HG03565 (cell line): ENCODE measurements at regions not wholly inside any gene's neighbourhood (a gene's known extent, or its start where the extent isn't known, plus 50 kb on each side); places are given as distances from the start of the nearest gene placed in this dataset.

ENCODE experiments used
- ATAC-seq: cut with Tn5 transposase; IDR thresholded peaks from one replicate; pipeline ENCODE4 v1.9.1; 2021; ENCODE audit warnings: mild to moderate bottlenecking, moderate library complexity; ENCODE audit not compliant: unreplicated experiment

DNA sequence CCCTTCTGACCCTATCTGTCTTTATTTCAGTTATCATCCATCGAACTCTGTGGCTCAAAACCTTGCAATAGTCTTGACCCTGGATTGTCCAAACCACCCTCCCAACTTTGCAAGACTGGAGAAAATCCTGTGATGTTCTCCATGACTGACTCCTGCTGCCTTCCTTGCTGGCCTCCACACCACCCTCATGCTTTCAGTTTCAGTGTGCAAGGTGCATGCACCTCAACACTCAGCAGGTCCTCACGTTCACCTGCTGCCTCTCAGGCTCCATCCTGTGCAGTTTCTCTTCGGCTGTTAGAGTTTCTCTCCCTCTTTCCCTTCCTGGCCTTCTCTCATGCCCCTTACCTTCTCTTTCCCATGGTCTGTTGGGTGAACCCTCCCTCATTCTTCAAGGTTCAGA lies 59.4 kb upstream of the ASIC2 start:
- no peak for ATAC-seq

DNA sequence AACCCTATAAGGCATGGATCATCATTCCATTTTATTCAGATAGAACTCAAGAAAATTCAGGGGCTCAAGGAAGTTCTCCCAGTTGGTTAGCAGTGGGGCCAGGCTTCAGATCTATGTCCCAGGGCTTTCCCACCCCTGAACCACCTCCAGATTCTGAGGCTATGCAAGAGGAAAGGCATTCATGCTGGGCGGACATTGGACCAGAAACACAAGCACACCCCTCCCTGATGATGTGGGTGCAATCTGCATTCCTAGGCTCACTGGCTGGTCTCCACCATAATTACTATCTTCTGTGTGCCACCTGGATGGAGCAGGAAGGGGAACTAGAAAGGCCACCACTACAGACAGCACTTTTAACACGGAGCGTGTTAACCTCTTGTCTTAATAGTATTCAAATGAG lies 63.2 kb upstream of the ASIC2 start:
- no peak for ATAC-seq

DNA sequence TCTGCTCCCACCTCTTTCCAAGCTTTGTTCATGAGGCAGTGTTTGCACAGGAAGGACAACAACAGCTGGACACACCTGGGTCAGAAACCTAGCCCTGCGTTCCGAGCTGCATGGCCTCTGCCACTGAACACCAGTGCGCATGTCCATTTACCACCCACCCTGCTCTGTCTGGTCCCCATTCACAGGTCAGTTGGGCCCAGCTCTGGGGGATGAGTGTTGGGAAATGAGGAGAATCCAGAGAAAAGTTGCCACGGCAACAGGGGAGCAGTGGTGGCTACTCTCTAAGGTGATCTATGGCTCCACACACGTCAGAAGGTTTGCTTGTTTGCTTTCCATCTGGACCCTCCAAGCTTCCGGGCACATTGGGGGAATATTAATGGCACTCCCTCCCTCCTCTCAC lies 70.4 kb upstream of the ASIC2 start:
- ATAC-seq = no peak

DNA sequence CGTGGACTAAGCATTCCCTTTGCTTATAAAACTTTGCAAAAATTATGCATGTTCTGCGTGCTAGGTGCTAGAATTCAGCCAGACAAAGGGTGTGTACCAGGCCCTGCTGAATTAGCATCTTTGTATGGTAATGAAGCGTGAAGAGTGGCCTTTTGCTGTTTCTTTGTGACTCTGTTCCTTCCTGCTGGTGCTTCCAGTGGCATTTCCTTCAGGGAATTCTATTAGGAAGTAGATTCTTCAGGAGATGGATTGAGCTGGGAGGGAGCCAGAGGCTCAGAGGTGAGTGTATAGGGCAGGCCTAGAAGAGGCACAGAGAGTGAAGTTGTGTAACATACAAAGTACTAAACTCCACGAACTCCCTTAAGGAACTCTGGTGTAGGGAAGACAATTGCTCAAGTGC lies 73.9 kb upstream of the ASIC2 start:
- ATAC-seq = no peak

DNA sequence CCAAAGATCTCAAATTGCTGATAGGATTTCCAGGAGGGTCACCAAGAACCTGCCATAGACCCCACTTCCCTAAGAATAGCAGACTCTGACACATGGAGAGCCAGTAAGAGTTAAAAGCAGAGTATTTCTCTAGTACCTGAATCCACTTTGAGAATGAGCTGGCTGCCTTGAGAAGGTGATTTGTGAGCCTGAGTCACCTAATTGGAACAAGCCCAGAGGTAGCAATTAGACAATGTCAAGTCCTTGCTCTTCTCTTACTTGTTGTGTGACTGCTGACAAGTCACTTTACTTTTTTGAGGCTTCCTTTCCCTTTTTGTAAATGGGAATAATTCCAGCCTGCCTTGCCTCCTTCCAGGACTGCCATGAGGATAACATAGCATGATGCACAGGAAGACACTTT lies 76.1 kb upstream of the ASIC2 start:
- ATAC-seq = no peak

DNA sequence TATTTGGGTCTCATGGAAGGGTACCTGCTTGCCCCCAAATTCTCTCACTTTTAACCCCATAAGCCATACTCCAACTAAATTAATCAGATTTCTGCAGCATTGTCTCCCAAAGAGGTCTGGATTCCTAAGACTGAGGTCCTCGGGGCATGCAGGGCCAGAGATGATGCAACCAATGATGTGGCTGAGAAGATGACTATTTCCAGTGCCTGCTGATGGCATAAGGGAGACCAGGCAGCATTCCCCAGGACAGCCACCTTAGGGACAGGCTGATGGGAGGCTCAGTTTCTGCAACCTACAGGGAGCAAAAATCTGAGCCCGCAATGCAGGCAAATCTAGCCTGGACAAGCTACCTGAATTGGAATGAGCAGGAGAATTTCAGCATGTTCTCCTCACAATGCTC lies 76.8 kb upstream of the ASIC2 start:
- no peak for ATAC-seq

DNA sequence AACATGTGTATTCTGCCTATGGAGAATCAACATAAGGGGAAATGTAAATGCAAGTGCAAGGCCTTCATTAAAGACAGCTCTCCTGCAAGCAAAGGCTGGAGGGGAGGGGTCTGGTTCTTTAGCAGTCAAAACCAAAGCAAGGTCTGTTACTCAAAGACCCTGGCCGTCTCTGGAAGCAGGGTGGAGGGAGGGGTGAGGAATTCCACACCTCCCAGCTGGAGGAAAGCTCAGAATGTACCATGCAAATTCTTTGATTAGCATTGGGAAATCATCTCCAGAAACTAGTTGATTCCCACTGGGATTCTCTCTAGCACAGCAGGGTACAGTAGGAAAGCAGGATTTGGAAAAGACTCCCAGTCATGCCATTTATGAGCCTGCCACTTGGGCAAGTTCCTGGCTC lies 77.3 kb upstream of the ASIC2 start:
- ATAC-seq = no peak

DNA sequence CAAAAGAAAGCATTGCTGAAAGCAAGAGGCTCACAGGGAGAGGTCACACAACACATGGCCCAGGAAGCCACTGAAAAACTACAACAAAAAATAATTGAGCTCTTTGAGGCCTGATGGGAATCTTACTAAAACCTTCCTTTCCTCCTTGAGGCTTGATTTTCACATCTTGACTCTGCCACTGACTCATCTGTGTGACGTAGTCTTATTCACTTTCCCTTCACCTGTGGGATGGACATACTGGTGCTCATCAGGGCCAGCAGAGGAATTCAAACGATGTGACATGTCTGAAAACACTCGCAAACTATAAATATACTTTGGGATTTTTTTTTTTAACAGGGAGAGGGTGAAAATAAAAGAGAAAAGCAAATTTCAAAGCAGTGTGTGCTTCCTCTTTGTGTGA lies 78.3 kb upstream of the ASIC2 start:
- no peak for ATAC-seq

DNA sequence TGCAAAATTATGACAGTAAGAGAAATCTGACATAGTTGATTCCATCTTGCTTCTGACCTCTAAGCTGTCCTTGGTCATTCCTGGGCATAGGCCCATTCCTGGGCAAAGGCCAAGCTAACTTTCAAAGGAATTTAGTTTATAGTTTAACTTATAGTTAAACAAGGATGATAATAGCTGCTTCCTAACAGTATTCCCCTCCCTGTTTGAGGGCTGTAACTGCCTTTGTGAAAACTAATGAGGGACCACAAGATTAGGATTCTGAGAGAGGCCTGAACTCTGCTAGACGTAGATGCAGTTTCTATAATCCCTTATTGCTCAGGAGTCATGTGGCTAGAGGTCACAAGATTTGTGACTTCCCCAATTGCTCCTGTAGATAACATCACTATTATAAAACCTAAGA lies 80.2 kb upstream of the ASIC2 start:
- ATAC-seq = no peak

DNA sequence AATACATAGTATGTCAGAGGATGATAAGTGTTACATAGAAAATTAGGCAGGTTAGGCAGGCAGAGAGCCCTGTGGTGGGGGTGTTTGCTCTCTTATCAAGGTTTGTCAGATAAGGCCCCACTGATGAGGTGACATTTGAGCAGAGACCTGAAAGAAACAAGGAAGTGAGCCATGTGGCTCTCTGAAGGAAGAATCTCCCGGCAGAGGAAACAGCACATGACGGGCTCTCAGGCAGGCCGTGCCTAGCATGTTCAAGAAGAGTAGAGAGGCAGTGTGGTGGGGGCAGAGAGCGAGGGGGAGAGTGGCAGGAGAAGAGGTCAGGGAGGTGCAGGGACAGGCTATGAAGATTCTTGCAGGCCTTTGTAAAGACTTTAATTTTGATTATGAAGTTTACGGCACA lies 82.0 kb upstream of the ASIC2 start:
- no peak for ATAC-seq

DNA sequence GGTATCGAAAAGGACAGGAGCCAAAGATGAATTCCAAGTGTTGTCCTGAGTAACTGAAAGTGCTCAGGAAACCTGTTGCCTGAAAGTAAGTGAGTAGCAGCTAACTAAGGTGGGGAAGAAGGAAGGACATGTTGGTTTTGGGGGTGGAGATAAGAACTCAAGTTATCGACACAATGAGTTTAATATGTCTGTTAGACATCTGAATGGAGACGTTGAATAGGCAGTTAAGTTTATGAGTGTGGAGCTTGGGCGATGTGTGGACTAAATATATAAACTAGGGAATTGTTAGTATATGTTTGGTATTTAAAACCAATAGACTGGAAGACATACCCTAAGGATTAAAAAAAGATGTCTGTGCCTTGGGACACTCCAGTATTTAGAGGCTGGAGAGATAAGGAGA lies 82.7 kb upstream of the ASIC2 start:
- no peak for ATAC-seq

DNA sequence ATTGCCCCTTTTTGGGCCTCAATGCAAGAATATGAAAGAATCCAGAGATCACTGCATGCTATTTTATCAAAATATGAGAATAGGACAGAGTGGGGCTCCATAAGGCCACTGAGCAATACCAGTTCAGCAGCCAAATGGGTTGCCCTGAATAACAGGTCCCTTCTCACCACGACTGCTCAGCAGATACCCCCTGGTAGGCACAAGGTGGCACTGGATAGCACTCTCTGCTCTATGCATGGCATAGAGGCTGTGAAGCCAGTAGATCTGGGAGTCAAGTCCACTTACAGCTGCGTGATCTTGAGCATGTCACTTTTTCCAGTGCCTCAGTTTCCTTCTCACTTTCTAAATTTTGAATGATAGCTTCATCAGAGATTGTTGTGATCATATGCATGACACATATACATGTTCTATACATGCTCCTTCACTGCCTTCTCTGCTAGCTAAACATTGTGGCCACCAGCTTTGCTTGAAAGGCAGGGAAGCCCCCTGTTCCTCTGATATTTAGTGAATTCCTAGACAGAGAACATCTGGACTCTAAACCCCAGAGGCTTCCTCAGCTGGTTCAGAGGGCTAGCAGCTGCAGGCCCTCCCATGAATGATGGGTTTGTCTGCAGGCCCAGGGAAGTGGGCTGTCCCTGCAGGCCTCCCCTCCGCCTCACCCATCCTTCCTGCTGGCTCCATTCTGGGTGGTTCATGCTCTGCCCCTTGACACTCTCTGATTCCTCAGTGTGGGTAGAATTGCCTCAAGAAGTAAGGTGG lies 84.9 kb upstream of the ASIC2 start:
- ATAC-seq = no peak

DNA sequence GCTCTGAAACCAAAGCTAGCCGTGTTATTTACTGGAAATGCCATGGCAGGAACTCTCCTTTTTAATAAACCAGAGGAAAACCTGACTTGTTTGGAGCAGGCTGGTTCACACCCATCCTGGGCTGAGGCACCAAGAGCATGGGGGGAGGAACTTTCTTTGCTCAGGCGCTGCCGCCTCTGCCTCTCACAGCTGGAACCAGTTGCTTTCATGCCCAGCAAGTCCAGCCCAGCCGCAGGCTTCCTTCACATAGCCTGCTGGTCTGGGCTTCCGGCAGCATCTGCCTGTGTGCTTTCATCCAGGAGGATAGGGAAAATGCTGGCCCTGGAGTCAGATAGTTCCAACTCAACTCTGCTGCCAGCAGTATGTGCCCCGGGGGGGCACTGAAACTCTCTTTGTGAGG lies 88.1 kb upstream of the ASIC2 start:
- ATAC-seq = no peak

DNA sequence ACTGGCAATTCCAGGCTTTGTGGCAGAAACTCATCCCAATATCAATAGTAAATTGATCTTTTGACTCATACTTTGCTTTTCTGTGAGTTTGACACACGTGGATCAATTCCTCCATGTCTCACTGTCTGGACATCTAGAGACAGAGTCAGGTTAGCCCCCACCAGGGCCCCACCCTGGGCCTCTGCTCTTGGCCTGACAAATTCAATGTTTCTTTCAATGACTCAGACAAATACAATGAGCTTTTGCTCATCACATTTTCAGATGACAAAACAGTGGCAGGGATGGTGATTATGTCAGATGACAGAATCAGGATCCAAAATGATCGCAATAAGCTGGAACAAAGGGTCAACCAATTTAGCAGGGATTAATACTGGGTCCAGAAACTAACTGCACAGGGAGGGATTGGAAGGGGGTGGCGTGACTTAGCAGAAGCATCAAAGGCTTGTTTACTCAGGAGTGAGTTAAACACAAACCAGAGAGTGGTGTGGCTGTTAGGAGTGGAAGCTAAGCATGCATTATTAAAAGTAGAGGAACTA lies 90.5 kb upstream of the ASIC2 start:
- ATAC-seq = no peak

DNA sequence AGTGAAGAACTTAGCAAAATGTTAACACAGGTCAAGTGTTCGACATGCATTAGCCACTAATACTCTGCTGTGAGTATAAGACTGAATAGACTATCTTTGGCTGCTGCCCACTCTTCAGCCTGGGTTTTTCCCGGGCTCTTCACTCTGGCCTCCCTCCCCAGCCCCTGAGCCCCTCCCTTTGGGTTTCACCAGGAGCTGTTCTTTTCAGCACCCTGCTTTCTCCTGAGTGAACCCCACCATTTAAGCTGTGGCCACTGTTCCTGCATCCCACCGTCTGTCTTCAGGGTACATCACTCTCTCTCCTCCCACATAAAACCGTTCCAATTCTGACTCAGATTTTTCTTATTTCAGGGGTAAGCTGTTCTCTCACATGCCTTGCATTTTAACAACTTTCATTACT lies 92.0 kb upstream of the ASIC2 start:
- no peak for ATAC-seq

DNA sequence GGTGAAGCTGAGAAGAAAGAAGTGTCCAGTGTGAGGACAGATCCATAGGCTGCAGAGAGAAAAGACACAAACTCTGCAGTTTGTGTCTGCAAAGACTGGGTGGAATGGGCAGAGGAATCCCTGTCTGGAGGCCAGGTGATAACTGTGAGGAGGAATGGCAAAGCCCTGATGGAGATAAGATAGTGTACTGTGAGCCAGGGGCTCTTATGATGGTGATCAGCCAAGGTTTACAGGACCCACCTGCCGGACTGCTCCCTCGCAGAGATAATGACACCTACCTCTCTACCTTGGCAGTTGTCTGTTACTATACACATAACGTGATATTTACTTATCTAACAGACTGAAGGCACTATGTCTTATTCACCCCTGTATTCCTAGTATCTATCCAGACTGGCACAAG lies 92.6 kb upstream of the ASIC2 start:
- ATAC-seq = no peak

DNA sequence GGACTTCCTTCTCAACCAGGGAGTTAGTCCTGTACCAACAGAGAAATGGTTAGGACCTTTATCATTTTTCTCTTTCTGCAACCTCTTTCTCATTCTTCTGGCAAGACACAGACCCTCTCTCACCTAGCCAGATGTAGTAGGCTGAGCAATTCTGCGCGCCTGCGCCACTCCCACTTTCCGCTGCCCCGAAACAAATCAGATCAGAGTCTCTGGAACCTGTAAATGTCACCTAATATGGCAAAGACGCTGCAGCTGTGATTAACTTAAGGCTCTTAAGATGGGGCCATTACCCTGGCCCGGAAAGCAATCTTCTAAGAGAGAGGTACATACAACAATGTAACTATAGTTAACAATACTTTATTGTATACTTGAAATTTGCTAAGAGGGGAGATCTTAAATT lies 94.3 kb upstream of the ASIC2 start:
- ATAC-seq = no peak

DNA sequence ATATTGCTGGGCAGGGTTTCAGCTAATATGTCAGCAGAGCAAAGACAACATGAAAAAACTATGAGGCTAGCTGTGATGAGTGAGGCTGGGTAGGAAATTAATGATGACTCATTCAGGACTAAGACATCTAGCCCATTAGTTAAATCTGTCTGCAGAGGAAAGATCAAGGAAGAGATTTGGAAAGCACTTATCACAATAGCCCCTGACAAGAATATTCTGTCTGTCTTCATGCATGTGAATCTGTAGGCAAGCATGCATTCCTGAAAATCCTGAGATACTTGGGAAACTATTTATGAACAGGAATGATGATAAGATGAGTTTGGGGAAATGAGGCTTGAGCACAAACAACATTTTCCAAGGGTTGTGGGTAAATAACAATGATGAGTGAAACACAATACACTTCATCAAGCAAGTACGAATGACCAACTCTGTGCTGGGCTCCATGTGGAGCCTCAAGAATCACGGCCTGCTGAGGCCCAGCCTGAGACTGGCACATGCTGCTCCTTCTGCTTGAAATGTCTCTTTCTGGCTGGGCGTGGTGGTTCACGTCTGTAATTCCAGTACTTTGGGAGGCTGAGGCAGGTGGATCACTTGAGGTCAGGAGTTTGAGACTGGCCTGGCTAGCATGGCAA lies 96.5 kb upstream of the ASIC2 start:
- ATAC-seq = no peak

DNA sequence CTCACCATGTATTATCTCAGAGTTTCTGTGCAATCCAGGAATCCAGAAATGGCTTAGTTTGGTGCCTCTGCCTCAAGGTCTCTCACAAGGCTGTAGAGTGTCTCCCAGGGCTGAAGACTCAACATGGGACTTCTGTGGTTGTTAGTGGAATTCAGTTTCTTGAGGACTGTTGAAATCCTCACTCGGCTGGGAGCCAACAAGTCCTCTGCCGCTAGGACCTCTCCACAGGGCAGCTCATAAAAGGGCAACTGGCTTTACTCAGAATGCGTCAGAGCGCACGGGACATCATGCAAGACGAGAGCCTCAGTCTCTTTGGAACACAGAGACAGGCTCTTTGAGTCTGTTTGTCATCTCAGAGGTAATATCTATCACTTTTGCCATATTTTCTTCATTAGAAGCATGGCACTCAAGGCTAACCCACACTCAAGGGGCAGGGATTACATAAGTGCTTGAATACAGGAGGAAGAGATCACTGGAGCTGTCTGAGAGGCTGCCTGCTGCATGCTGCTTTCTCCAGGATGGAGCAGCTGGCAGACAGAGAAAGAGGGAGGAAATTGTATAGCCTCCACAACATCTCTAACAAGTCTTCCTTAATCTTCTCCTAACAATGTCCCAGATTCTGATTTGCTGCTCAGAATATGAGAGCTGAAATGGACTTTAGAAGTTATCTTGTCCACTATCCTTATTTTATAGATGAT lies 97.5 kb upstream of the ASIC2 start:
- ATAC-seq = no peak

DNA sequence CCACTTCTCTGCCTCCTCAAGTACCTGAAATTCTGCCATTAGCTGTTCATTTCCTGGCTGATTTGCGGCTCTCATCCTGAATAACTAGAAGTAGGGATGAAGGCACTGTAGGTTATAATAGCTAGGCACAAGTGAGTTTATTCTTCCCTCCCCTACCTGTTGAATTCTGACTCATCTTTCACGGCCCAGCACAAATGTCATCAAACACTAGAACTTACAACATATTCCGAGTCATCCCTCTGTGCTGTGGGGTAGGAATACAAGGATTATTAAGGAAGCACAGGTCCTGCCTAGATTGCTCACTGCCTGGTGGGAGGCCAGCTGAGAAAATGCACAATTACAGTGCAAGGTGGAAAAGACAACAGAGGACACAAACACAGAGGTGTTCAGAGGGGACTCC lies 103.7 kb upstream of the ASIC2 start:
- ATAC-seq = no peak

DNA sequence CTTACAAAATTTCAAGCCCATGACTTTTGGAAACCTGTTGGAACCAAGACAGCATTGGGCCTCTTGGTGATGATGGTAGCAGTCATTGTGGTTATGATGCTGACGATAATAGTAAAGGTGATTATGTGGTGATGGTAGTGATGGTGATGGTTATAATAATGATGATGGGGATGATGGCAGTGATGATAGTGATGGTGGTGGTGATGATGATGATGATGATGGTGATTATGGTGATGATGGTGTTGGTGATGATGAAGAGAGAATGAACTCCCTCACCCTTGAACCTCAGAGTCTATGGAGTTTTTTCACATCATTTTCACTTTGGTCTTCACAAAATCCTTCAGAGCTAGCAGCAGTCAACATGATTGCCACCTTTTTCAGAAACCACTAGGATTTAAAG lies 105.3 kb upstream of the ASIC2 start:
- no peak for ATAC-seq

DNA sequence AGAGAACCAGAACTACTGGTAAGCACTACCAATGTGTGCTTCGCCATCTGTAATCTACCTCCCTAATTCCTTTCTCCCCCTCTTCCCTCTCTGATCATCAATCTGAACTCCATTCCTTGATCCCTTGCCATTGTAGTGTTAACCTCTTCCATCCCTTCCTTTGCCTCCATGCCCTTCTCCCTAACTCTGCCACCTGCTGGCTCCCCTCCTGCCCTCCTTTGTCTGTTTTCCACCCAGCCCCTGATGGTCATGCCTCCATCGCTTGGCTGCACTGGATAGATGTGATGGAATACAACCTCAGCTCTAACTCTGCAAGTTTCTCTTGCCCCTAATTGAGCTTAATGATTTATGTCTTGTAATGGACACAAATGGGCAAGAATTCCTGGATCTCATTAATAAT lies 108.2 kb upstream of the ASIC2 start:
- no peak for ATAC-seq
